GM23338 (cell line): ENCODE measurements at regions not wholly inside any gene's neighbourhood (a gene's known extent, or its start where the extent isn't known, plus 50 kb on each side); places are given as distances from the start of the nearest gene placed in this dataset.

Experiments
- ATAC-seq: fragments of 200-7000 bp; cut with Tn5 transposase; 3 replicates; pipeline ENCODE4 v1.9.1; 2020
- DNase-seq: peaks from one replicate; pipeline ENCODE4 v3.0.0-alpha.2; 2015; ENCODE audit warnings: low spot score
- H2AFZ ChIP-seq: fragments of 200-600 bp; sonication (generic); 2 replicates; pipeline ENCODE4 v1.8.0; 2016; ENCODE audit warnings: antibody characterized with exemption, mild to moderate bottlenecking, moderate library complexity
- H3F3A ChIP-seq: fragments of 200-600 bp; sonication (generic); replicated peaks from 2 replicates; pipeline ENCODE4 v1.8.0; 2017; ENCODE audit warnings: antibody characterized with exemption, mixed run types, low read depth
- H3K27ac ChIP-seq: fragments of 200-600 bp; sonication (generic); 2 replicates; pipeline ENCODE4 v1.6.1; 2016; ENCODE audit warnings: low read depth
- H3K27me3 ChIP-seq: fragments of 200-600 bp; sonication (generic); 2 replicates; pipeline ENCODE4 v1.8.0; 2016; ENCODE audit warnings: mild to moderate bottlenecking, mixed run types, moderate library complexity; ENCODE audit not compliant: insufficient read depth
- H3K36me3 ChIP-seq: fragments of 200-600 bp; sonication (generic); 2 replicates; pipeline ENCODE4 v1.8.0; 2016; ENCODE audit warnings: mild to moderate bottlenecking; ENCODE audit not compliant: insufficient read depth
- H3K4me1 ChIP-seq: fragments of 200-600 bp; sonication (generic); 2 replicates; pipeline ENCODE4 v1.8.0; 2016; ENCODE audit warnings: mild to moderate bottlenecking, moderate library complexity; ENCODE audit not compliant: insufficient read depth
- H3K4me2 ChIP-seq: fragments of 200-600 bp; sonication (generic); 2 replicates; pipeline ENCODE4 v1.7.1; 2017; ENCODE audit warnings: mixed run types
- H3K4me3 ChIP-seq: fragments of 200-600 bp; sonication (generic); 2 replicates; pipeline ENCODE4 v1.6.1; 2016; ENCODE audit warnings: mixed run types
- H3K79me2 ChIP-seq: fragments of 200-600 bp; sonication (generic); replicated peaks from 2 replicates; pipeline ENCODE4 v1.8.0; 2017; ENCODE audit warnings: mild to moderate bottlenecking; ENCODE audit not compliant: insufficient read depth
- H3K9me2 ChIP-seq: fragments of 200-600 bp; sonication (generic); 2 replicates; pipeline ENCODE4 v1.8.0; 2017; ENCODE audit not compliant: insufficient read depth
- H4K20me1 ChIP-seq: fragments of 200-600 bp; sonication (generic); replicated peaks from 2 replicates; pipeline ENCODE4 v1.8.0; 2017; ENCODE audit warnings: mild to moderate bottlenecking; ENCODE audit not compliant: insufficient read depth
- H3K27ac Mint-ChIP-seq: 2 replicates; pipeline ENCODE4 v1.8.0; 2020; ENCODE audit warnings: inconsistent platforms, mild to moderate bottlenecking, moderate library complexity, mixed read lengths
- H3K27me3 Mint-ChIP-seq: 3 replicates; pipeline ENCODE4 v1.8.0; 2022; ENCODE audit warnings: low read depth, mild to moderate bottlenecking, moderate library complexity, mixed read lengths, inconsistent platforms; ENCODE audit not compliant: insufficient read depth, poor library complexity
- H3K36me3 Mint-ChIP-seq: 3 replicates; pipeline ENCODE4 v1.8.0; 2021; ENCODE audit warnings: low read depth, mild to moderate bottlenecking, inconsistent platforms, moderate library complexity, mixed read lengths
- H3K4me1 Mint-ChIP-seq: 3 replicates; pipeline ENCODE4 v1.8.0; 2020; ENCODE audit warnings: mild to moderate bottlenecking, inconsistent platforms, mixed read lengths
- H3K4me3 Mint-ChIP-seq: 3 replicates; pipeline ENCODE4 v1.8.0; 2021; ENCODE audit warnings: moderate library complexity, mild to moderate bottlenecking, inconsistent platforms, mixed read lengths
- H3K9me3 Mint-ChIP-seq: 3 replicates; pipeline ENCODE4 v1.8.0; 2020; ENCODE audit warnings: moderate library complexity, mild to moderate bottlenecking, inconsistent platforms, mixed read lengths
- CREB1 ChIP-seq: fragments of 250-450 bp; sonication (Bioruptor Pico); IDR thresholded peaks from 2 replicates; pipeline ENCODE4 v1.5.0; 2020; ENCODE audit warnings: low read depth, mild to moderate bottlenecking, moderate library complexity
- ETS1 ChIP-seq: IDR thresholded peaks from 2 replicates; pipeline ENCODE4 v1.6.1; 2016; ENCODE audit warnings: antibody characterized with exemption
- EZH2 ChIP-seq: fragments of 200-600 bp; sonication (generic); IDR thresholded peaks from one replicate; pipeline ENCODE4 v1.8.0; 2017; ENCODE audit warnings: antibody characterized with exemption, mild to moderate bottlenecking, low read depth; ENCODE audit not compliant: unreplicated experiment
- EZH2phosphoT487 ChIP-seq: fragments of 200-600 bp; sonication (generic); IDR thresholded peaks from one replicate; pipeline ENCODE4 v1.8.1; 2018; ENCODE audit warnings: antibody characterized with exemption; ENCODE audit not compliant: unreplicated experiment
- JUNB ChIP-seq: IDR thresholded peaks from one replicate; pipeline ENCODE4 v1.6.1; 2016; ENCODE audit warnings: antibody characterized with exemption; ENCODE audit not compliant: unreplicated experiment
- NANOG ChIP-seq: IDR thresholded peaks from 2 replicates; pipeline ENCODE4 v1.6.1; 2016; ENCODE audit warnings: antibody characterized with exemption, borderline replicate concordance
- POLR2AphosphoS5 ChIP-seq: IDR thresholded peaks from 2 replicates; pipeline ENCODE4 v1.6.1; 2016; ENCODE audit warnings: antibody characterized with exemption, low read depth
- STAT1 ChIP-seq: IDR thresholded peaks from one replicate; pipeline ENCODE4 v1.6.1; 2016; ENCODE audit warnings: antibody characterized with exemption; ENCODE audit not compliant: unreplicated experiment
- TF ChIP-seq, protein P1 (sequence below), 2 experiments: fragments of 200-600 bp in 1 of 2; sonication (generic) in 1 of 2; conservative IDR thresholded peaks; 2 replicates each; pipeline versions ENCODE4 v1.5.1 to v1.6.1; 2016 to 2017; ENCODE audit warnings: antibody characterized with exemption in 2 of 2, low read depth in 2 of 2, mild to moderate bottlenecking in 2 of 2, moderate library complexity in 1 of 2
- TF ChIP-seq, protein P2 (sequence below): IDR thresholded peaks from one replicate; pipeline ENCODE4 v1.6.1; 2018; ENCODE audit warnings: antibody characterized with exemption; ENCODE audit not compliant: unreplicated experiment

GRCh38 chr5:77947041-77947428, 170.9 kb upstream of the TBCA start (continued):
- no peak for TF ChIP-seq JUNB
- TF ChIP-seq, protein P1, sequence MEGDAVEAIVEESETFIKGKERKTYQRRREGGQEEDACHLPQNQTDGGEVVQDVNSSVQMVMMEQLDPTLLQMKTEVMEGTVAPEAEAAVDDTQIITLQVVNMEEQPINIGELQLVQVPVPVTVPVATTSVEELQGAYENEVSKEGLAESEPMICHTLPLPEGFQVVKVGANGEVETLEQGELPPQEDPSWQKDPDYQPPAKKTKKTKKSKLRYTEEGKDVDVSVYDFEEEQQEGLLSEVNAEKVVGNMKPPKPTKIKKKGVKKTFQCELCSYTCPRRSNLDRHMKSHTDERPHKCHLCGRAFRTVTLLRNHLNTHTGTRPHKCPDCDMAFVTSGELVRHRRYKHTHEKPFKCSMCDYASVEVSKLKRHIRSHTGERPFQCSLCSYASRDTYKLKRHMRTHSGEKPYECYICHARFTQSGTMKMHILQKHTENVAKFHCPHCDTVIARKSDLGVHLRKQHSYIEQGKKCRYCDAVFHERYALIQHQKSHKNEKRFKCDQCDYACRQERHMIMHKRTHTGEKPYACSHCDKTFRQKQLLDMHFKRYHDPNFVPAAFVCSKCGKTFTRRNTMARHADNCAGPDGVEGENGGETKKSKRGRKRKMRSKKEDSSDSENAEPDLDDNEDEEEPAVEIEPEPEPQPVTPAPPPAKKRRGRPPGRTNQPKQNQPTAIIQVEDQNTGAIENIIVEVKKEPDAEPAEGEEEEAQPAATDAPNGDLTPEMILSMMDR (conservative IDR thresholded peaks at IDR 0.05; ENCODE audit: low read depth in 2 of 2), result no peak
- TF ChIP-seq EZH2phosphoT487, result no peak
- TF ChIP-seq EZH2, result no peak
- TF ChIP-seq STAT1, result no peak
- TF ChIP-seq, protein P2, sequence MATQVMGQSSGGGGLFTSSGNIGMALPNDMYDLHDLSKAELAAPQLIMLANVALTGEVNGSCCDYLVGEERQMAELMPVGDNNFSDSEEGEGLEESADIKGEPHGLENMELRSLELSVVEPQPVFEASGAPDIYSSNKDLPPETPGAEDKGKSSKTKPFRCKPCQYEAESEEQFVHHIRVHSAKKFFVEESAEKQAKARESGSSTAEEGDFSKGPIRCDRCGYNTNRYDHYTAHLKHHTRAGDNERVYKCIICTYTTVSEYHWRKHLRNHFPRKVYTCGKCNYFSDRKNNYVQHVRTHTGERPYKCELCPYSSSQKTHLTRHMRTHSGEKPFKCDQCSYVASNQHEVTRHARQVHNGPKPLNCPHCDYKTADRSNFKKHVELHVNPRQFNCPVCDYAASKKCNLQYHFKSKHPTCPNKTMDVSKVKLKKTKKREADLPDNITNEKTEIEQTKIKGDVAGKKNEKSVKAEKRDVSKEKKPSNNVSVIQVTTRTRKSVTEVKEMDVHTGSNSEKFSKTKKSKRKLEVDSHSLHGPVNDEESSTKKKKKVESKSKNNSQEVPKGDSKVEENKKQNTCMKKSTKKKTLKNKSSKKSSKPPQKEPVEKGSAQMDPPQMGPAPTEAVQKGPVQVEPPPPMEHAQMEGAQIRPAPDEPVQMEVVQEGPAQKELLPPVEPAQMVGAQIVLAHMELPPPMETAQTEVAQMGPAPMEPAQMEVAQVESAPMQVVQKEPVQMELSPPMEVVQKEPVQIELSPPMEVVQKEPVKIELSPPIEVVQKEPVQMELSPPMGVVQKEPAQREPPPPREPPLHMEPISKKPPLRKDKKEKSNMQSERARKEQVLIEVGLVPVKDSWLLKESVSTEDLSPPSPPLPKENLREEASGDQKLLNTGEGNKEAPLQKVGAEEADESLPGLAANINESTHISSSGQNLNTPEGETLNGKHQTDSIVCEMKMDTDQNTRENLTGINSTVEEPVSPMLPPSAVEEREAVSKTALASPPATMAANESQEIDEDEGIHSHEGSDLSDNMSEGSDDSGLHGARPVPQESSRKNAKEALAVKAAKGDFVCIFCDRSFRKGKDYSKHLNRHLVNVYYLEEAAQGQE, result no peak

GRCh38 chr5:77946381-77947040, 170.4 kb upstream of the TBCA start:
- Mint-ChIP-seq H3K9me3 (no peaks in the 10 kb centered on the region), H3K4me1 (no peaks in the 10 kb centered on the region), H3K4me3 (no peak overlapping the region), H3K27ac (no peak overlapping the region), H3K27me3 (peaks cover 14% of the 10 kb centered on the region), H3K36me3 (no peaks in the 10 kb centered on the region)
- ATAC-seq, result no peak
- Histone ChIP-seq H3K27me3 (no peaks in the 10 kb centered on the region), H3K9me2 (no peaks in the 10 kb centered on the region), H3K4me2 (no peak overlapping the region), H4K20me1 (no peaks in the 10 kb centered on the region), H3K79me2 (no peaks in the 10 kb centered on the region), H3K36me3 (no peaks in the 10 kb centered on the region), H3K27ac (no peak overlapping the region), H3K4me3 (no peak overlapping the region), H2AFZ (no peak overlapping the region), H3K4me1 (no peaks in the 10 kb centered on the region), H3F3A (no peaks in the 10 kb centered on the region)
- DNase-seq, result no peak
- no peak for TF ChIP-seq POLR2AphosphoS5
- TF ChIP-seq JUNB, result no peak
- no peak for TF ChIP-seq STAT1
- no peak for TF ChIP-seq ETS1
- TF ChIP-seq CREB1 (CRISPR knock-in tag), result no peak
- TF ChIP-seq, protein P1 (conservative IDR thresholded peaks at IDR 0.05; ENCODE audit: low read depth in 2 of 2), result no peak
- TF ChIP-seq NANOG, result no peak
